ENCODE measurements at regions not wholly inside any gene's neighbourhood (a gene's known extent, or its start where the extent isn't known, plus 50 kb on each side); places are given as distances from the start of the nearest gene placed in this dataset.
"Not testable (repeated sequence)": the region's sequence is repeated elsewhere in the genome, so short reads cannot be mapped to it uniquely, and the experiment has no call there.

DNA sequence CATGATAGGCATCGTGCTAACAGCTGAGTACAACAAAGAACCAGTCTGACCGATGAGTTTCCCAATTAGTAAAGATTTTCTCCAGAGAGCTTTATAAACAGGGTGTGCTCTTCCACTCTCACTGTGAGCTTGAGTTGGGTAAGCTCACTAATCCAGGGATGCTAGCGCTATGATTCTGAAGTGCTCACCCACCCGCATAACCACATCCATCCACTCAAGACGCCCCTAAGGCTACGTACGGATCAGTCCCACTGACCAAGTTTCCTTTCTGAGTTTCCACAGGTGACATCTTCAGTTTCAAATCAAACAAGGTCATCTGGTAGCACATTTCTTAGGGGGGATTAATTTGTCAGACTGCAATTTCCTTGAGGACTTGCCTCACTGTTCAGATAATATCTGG lies 141.1 kb upstream of the ABI3BP start:
- no peak for DNase-seq

- no peak for DNase-seq
These were observed 140.4 kb upstream of the ABI3BP start for GRCh38 chr3:101133652-101134051.

GRCh38 chr3:101133197-101133596 lies 140.0 kb upstream of the ABI3BP start:
- not testable (repeated sequence) for DNase-seq

GRCh38 chr3:101131767-101132166 lies 138.5 kb upstream of the ABI3BP start:
- DNase-seq = no peak

- no peak for DNase-seq
These were observed 135.6 kb upstream of the ABI3BP start for GRCh38 chr3:101128786-101129185.

- no peak for DNase-seq
These were observed 134.8 kb upstream of the ABI3BP start for GRCh38 chr3:101128001-101128400.

- DNase-seq = no peak
These were observed 130.9 kb upstream of the ABI3BP start for GRCh38 chr3:101124125-101124524.

- DNase-seq = no peak
These were observed 129.9 kb upstream of the ABI3BP start for GRCh38 chr3:101123081-101123480.

- no peak for DNase-seq
These were observed 129.5 kb upstream of the ABI3BP start for GRCh38 chr3:101122681-101123080.

DNA sequence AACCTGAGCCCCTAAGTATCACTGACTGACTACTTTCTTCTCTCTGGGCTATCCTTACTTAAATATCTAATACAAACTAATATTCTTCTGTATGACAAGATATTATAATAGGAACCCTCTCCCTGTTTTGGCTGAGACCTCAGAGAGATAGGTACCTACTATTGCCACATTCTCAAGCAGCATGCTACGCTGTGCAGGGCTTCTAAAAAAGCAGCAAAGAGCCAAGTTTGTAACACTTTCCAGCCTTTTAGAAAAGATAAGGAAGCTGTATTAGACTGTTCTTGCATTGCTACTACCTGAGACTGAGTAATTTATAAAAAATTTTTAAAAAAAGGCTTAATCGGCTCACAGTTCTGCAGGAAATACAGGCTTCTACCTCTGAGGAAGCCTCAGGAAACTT lies 126.8 kb upstream of the ABI3BP start:
- no peak for DNase-seq

GRCh38 chr3:101119535-101119934 lies 126.3 kb upstream of the ABI3BP start:
- no peak for DNase-seq

DNA sequence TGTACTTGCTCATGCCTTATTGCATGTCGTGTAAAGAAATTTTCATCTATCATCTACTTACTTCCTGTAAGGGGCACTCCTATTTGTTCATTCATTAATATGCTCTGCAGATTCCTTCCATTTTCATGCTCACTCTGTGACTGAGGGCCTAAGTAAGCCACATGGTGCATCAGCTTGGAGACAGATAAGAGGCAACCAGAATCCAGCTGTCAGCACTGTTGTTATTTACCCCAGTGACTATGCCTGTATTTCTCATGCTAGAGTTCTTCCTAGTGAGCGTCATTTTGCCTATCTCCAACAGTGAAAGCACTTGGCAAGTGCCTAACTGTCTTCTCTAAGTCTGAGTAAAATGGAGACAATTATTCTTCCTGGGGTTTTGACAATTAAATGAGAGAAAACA lies 124.8 kb upstream of the ABI3BP start:
- DNase-seq = no peak

DNA sequence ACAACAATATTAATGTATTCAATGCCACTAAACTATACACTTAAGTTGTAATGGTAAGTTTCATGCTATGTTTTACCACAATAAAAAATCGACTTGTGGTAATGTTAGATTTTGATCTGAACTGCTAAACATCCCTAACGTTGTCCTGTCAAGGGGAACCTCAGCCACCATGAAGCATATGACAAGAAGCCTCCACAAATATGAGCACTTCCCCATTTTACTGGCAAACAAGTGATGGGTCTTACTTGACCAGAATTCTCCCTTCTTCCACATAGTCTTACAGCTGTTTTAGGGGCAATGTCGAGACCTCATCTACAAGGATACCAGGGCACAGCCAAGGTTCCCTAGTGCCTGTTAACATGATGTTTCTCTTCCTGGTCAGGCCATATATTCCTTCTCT lies 124.2 kb upstream of the ABI3BP start:
- DNase-seq = no peak

GRCh38 chr3:101110295-101110694 lies 117.1 kb upstream of the ABI3BP start:
- DNase-seq = not testable (repeated sequence)

DNA sequence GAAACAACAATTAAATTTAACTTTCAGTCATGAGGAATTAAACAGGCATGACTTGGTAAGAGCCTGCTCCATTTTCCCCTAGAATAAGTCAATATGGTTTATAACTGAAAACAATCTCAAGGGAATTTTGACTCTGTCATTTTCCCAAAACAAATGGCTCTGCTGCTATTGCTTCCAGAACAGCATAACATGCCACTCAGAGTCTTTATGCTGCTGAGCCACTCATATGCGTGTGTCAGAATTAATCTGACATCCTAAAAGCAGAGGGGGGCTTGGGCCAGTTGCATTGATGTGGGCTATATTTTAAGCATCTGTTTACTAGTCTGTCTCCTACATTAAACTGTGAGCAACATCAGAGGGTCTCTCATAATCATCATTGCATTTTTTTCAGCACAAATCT lies 111.1 kb upstream of the ABI3BP start:
- DNase-seq = no peak

DNA sequence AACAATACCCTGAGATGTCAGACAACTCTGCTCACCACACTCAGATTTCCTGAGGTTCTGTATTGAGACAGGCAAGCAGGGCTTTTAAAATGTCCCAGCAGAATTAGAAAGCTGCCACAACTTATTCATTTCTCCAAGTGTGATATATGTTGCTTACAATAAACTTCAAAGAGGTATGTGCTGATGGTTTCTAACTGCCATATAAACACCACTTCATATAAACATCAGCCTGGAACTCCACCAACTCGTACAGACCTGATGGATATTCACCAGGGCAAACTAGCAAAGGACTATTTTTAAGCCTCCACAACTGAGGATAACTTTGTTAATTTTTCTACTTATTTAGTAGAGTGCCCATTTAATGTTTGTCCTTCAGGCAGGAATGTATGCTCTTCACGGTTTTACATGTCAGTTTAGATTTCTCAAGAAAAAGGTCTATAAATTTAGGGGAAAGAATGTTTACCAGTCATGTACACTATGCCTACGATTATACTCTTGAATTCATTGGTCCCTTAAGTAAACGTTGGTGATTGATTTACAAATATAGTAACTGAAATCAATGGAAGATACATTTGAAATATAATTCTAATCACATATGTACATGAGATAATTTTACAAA lies 109.6 kb upstream of the ABI3BP start:
- no peak for DNase-seq

DNA sequence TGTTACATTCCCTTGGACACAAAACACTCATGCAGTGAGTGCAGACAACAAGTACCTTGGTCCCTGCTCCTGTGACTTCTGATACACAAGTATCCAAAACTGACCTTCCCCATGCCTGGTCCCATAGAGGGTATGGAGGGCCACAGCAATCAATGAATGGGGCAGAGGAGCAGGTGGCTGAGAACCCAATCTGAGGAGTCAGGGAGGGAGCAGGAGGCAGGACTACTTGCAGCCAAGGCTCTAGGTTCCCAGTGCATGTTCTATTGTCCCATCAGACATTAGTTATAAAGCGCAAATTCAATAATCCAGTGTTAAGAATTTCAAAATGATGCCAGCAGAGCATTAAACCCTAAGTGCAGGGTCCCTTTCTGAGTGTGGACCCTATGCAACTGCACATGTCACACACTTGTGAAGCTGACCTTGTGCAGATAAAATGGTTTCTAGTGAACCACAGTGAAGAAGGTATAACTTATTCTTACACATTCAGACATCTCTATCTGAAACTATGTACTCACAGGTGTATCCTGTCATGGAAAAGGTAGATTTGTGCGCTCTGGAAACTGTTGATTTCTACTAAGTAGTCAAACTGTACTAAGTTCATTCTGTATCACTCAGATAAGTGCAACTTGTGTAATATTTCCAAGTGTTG lies 107.3 kb upstream of the ABI3BP start:
- no peak for DNase-seq

- DNase-seq = no peak
These were observed 106.6 kb upstream of the ABI3BP start for GRCh38 chr3:101099791-101100190.

- no peak for DNase-seq
These were observed 103.2 kb upstream of the ABI3BP start for GRCh38 chr3:101096444-101096843.

DNA sequence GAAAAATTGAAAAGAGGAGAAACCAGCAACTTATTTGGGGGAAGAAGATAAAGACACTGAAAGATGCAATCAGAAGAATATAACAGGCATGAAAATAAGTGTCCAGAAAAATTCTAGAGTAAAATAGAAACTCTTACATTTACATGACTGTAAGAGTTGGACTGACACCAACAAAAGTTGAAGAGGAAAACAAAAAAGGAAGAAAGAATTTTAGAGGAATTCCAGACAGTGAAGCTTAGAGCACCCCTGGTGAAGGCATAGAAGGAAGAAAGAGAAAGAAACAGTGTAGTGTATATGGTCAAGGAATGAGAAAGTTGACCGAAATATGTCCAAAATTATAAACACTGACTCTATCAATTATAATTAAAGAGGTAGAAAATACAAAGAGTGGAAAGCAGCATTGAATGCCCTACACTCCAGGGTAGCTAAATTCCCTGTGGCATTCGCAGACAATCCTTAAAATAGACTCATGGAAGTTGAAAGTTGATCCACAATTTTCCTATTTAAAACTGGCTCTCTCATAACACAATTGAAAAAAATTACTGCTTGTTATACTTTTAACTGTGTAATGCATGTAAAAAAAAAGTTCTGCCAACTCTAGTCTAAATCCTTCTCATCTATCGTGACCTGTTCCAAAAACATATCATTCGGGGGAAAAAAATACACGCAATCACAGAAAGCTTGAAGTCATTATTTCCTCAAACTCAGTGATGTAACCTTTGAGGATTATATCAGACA lies 102.6 kb upstream of the ABI3BP start:
- no peak for DNase-seq

DNA sequence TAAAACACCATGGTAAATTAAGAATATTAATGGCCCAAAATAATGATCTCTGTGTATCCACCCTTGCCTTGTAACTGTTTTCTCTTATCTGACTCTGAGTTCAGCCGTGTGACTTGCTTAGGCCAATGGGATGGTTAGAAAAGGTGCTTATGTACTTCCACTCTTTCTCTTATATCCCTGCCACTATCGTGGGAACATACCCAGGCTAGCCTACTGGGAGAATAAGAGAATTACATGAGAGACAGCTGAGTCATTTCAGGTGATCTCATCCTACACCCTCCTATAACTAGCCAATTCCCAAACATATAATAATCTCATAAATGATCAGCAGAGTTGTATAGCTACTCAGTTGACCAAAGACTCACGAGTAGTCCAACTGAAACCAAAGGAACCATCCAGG lies 98.3 kb upstream of the ABI3BP start:
- DNase-seq = no peak

- no peak for DNase-seq
These were observed 92.5 kb upstream of the ABI3BP start for GRCh38 chr3:101085752-101086151.

- no peak for DNase-seq
These were observed 91.2 kb upstream of the ABI3BP start for GRCh38 chr3:101084404-101084803.

- DNase-seq = no peak
These were observed 88.8 kb upstream of the ABI3BP start for GRCh38 chr3:101081999-101082398.
